ENCODE measurements at regions not wholly inside any gene's neighbourhood (a gene's known extent, or its start where the extent isn't known, plus 50 kb on each side); places are given as distances from the start of the nearest gene placed in this dataset.
"Not testable (repeated sequence)": the region's sequence is repeated elsewhere in the genome, so short reads cannot be mapped to it uniquely, and the experiment has no call there.

GRCh38 chr5:71771191-71771590 lies 52.1 kb downstream of the CARTPT start:
- DNase-seq: no peak

- peak; percentile 56 for DNase-seq
Measured at GRCh38 chr5:71778678-71779276, 59.7 kb downstream of the CARTPT start.

DNA sequence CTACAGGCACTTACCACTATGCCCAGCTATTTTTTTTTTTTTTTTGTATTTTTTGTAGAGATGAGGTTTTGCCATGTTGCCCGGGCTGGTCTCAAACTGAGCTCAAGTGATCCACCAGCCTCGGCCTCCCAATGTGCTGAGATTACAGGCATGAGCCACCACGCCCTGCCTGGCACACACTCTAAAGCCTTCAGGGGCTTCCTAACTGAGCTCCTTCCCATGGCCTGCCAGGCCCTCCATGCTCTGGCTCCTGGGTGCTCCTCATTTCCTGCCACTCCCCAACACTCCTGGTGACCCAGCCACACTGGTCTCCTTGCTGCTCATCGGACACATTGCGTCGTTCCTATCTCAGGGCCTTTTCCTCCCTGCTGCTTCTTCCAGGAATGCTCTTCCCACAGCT lies 61.5 kb downstream of the CARTPT start:
- no peak for DNase-seq

GRCh38 chr5:71782393-71782770 lies 63.3 kb downstream of the CARTPT start:
- DNase-seq: no peak

DNA sequence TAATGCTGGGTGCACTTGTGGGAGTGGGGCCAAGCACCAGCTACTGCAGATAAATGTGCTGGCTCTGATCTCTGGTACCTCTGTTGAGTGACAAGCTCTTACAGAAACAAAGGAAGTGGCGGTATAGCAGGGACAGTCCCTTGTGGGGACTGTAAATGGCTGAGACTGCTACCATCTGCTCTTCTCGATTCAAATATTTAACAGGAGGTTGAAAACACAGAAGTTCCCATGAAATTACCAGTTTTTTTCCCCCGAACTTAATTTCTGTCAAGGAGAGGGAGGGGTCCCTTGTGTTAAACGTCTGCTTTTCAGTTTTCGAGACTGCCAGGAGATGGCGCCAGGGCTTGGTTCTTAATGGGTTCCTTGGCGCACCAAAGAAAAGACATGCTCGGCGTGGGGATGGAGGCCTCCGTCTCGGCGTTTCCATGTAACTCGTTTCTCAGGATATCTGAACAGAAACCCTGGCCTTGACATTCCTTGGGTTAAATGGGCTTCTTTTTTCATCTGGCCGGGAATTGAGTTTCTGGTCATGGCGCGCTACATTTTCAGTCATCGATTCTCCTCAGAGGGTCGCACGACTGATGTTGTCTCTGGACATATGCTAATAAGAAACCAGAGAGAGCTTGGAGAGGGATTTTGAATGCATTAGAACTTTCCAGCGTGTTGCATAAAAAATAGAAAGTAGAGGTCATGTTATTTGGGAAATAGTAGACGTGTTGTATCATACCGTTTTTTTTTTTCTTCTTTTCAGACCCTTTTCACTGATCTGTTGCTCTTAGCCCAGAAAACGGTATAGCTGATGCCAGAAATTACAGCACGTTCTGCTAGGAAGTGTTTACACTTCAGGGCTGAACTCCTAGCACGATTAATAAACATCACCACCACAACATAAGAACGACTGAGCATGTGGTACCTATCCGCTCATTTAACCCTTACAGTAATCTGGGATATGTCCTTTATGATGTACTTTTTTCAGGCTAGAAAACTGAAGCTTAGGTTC lies 64.0 kb downstream of the CARTPT start:
- peak; percentile 82 for DNase-seq

GRCh38 chr5:71783891-71784290 lies 64.8 kb downstream of the CARTPT start:
- DNase-seq: no peak

DNA sequence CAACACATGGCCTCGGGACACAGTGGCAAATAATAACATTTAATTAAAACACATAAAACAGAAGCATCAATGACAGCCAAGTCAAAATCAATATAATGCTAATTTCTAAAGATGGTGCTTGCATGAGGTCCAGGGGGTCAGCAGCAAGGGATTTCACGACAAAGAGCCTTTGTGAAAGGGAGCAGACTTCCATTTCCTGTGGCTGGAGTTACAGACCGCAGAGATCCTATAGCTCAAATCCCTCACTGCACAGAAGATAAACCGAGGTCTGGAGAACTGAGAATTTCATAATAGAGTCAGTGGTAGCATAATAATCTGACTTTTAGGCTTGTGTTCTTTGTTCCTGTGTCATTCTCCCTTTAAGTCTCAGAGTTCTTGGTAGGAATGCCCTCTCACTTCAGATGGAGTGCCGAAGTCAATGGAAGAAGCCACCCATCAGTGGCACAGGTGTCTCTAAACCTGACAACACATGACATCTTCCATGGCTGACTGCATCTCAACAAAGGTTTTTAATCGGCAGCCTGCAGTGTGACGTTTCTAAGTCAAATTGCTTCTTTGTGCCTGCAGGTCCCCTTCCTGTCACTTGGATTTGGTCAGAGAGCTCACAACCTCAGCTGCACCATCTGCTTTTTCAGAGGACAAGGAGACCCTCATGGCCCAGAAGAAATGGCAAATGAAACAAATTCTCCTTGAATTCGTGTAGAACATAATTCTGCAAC lies 67.4 kb downstream of the CARTPT start:
- DNase-seq: no peak

- no peak for DNase-seq
Measured at GRCh38 chr5:71788794-71789193, 69.7 kb downstream of the CARTPT start.

DNA sequence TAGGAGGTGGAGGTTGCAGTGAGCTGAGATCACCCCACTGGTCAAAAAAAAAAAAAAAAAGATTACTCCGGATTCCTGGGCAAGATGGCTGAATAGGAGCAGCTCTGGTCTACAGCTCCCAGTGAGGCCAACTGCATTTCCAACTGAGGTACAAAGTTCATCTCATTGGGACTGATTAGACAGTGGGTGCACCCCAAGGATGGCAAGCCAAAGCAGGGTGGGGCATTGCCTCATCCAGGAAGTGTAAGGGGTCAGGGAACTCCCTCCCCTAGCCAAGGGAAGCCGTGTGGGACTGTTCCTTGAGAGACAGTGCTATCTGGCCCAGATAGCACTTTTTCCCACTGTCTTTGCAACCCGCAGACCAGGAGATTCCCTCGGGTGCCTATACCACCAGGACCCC lies 70.7 kb downstream of the CARTPT start:
- DNase-seq: no peak

DNA sequence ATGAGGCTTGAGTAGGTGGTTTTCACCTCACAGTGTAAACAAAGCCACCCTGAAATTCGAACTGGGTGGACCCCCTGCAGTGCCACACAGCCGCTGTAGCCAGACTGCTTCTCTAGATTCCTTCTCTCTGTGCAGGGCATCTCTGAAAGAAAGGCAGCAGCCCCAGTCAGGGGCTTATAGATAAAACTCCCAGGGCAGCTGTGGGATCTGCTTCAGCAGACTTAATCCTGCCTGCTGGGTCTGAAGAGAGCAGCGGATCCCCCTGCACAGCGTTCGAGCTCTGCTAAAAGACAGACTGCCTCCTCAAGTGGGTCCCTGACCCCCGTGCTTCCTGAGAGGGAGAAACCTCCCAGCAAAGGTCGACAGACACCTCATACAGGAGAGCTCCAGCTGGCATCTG lies 71.4 kb downstream of the CARTPT start:
- DNase-seq: no peak

GRCh38 chr5:71792041-71792440 lies 73.0 kb downstream of the CARTPT start:
- not testable (repeated sequence) for DNase-seq

DNA sequence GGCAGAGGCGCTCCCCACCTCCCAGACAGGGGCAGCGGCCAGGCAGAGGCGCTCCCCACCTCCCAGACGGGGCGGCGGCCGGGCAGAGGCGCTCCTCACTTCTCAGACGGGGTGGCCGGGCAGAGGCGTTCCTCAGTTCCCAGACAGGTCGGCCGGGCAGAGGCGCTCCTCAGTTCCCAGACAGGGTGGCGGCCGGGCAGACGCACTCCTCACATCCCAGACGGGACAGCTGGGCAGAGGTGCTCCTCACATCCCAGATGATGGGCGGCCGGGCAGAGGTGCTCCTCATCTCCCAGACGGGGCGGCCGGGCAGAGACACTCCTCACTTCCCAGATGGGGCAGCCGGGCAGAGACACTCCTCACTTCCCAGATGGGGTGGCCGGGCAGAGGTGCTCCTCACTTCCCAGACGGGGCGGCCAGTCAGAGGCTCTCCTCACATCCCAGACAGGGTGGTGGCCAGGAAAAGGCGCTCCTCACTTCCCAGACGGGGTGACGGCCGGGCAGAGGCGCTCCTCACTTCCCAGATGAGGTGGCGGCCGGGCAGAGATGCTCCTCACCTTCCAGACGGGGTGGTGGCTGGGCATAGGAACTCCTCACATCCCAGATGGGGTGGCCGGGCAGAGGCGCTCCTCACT lies 75.1 kb downstream of the CARTPT start:
- DNase-seq: no peak

GRCh38 chr5:71802673-71803072 lies 83.6 kb downstream of the CARTPT start:
- no peak for DNase-seq

DNA sequence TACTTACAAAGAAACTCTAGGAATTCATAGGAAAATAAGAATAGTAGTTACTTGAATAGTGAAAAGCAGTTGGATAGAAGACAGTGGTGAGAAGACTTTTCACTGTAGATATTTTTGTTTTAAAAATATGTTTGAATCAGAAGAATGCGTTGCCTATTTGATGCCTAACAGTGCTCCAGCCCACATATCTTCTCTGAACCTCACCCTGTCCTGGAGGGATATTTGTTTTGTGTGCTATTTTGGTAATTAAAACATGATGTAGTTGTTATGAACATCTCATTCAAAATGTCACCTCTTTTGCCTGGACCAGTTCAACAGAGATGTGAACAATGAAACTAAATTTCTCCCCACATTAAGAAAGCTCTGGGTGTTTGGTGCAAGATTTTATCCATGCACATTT lies 87.6 kb downstream of the CARTPT start:
- DNase-seq: no peak

GRCh38 chr5:71807909-71808308 lies 88.8 kb downstream of the CARTPT start:
- DNase-seq: no peak

GRCh38 chr5:71809446-71809845 lies 90.4 kb downstream of the CARTPT start:
- DNase-seq: no peak

DNA sequence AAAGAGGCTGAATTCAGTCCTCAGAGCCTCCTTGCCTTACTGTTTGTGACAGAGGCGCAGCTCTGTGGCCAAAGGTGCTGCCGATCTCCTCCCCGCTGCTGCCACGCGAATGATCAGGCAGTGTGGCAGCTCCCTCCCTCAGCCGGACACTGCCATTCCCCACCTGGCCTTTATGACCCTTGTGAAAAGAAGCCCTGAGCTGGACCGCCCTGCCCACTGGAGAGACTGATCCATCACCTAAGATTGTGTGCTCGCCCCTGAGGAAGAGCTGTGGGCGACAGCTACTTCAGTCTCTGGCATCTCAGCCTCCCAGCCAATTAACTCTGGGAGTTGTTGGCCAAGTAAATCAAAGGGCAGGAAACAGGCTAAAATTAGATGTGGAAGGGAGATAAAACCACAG lies 90.9 kb downstream of the CARTPT start:
- no peak for DNase-seq

DNA sequence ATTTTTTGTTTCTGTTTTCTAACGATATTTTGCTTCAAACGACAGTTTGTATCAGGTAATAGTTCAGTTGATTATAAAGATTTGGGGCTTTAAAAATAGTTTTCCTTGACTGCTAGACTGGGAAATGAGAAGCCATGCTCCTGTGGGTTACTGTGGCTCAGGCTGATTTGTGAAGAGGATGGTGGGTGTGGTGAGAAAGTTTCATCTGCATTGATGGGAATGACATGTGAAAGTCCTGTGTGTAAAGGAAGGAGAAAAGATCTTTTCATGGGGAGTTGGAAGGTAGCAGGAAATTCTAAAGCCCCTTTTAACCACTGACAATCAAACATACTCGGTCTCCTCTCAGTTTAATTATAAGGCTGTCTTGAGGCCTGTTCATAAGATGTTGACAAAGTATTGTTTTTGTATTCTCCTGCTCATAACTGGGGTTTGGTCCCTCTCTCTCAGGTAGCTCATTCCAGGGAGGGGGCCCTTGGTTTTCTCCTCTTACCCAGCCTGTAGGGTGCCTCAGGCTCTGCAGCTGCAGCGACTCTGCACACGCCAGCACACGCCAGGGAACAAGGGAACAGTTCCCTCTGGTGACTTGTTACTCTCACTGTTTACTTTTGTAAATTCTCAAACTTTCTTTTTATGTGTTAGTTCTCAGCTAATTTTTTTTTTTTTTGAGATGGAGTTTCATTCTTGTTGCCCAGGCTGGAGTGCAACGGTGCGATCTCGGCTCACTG lies 91.6 kb downstream of the CARTPT start:
- DNase-seq: no peak

- no peak for DNase-seq
Measured at GRCh38 chr5:71811779-71812178, 92.7 kb downstream of the CARTPT start.

- no peak for DNase-seq
Measured at GRCh38 chr5:71816307-71816706, 97.2 kb downstream of the CARTPT start.

GRCh38 chr5:71817891-71818290 lies 98.8 kb downstream of the CARTPT start:
- DNase-seq: no peak

GRCh38 chr5:71821029-71821428 lies 102.0 kb downstream of the CARTPT start:
- no peak for DNase-seq
